Right cardiac atrium (tissue), 5 donors: ENCODE measurements at regions not wholly inside any gene's neighbourhood (a gene's known extent, or its start where the extent isn't known, plus 50 kb on each side); places are given as distances from the start of the nearest gene placed in this dataset.
A peak's percentile ranks its signal among the peaks of the same experiment; 100 is the strongest.

Source experiments
- ATAC-seq, 2 donors: fragments of 200-7000 bp; cut with Tn5 transposase; one replicate each; pipeline versions ENCODE4 v1.8.0 to v1.9.1; 2020; ENCODE audit warnings: moderate library complexity in 2 of 2, mild to moderate bottlenecking in 1 of 2
- DNase-seq, 3 donors: peaks; one replicate each; pipeline ENCODE4 v3.0.0-alpha.2; 2020
- H3K27ac ChIP-seq: one replicate; pipeline ENCODE4 v1.5.1; 2013; ENCODE audit warnings: mild to moderate bottlenecking, low read length, control low read depth, moderate library complexity
- H3K27me3 ChIP-seq: one replicate; pipeline ENCODE4 v1.6.1; 2013; ENCODE audit not compliant: control insufficient read depth, insufficient read depth
- H3K4me1 ChIP-seq: one replicate; pipeline ENCODE4 v1.6.1; 2013; ENCODE audit warnings: low read length; ENCODE audit not compliant: control insufficient read depth, insufficient read depth
- H3K4me3 ChIP-seq: one replicate; pipeline ENCODE4 v1.5.1; 2013; ENCODE audit warnings: low read length, control low read depth
- H3K9me3 ChIP-seq: one replicate; pipeline ENCODE4 v1.6.1; 2013; ENCODE audit warnings: low read length; ENCODE audit not compliant: control insufficient read depth
- WGBS: extraction: QIAGEN DNeasy Blood & Tissue Kit; methylation state at CpG from one replicate; pipeline ENCODE4 v1.1.7; 2013; 5-methylcytosine and 5-hydroxymethylcytosine counted together
- intact Hi-C, 4 donors: fragments of 100-400 bp; cut with DNase I; formaldehyde crosslinking; loops; one replicate each; pipeline versions ENCODE4 v1.11.0 to v1.14.0; 2022 to 2023
- donor health status: healthy with polysubstance abuse.
- donor health status: DM: no; HTN: yes; CAD: no.
- donor health status: DM: no; HTN: no; CAD: no.
- donor health status: DM: no; HTN: yes; CAD: no; lungs with severe emphysema.
- donor health status: DM: yes; HTN: yes; CAD: no.

- Histone ChIP-seq H3K9me3 (no peaks in the 10 kb centered on the region), H3K4me1 (no peaks in the 10 kb centered on the region), H3K27ac (no peak overlapping the region), H3K27me3 (no peaks in the 10 kb centered on the region), H3K4me3 (no peak overlapping the region)
- intact Hi-C loops = no loop called here
- ATAC-seq = no peak
- no peak for DNase-seq
- 93% methylated on average over 6 of the region's 6 CpGs for WGBS
These were observed 95.5 kb upstream of the UBE3A start for GRCh38 chr15:25534293-25534692.

GRCh38 chr15:25532269-25533140, 93.7 kb upstream of the UBE3A start:
- ATAC-seq (peak; percentile 28 to 74), DNase-seq (no peak)
- intact Hi-C loops = no loop called here
- 56% methylated on average over 4 of the region's 4 CpGs for WGBS
- Histone ChIP-seq H3K4me3 (no peak overlapping the region), H3K27ac (no peak overlapping the region), H3K4me1 (no peaks in the 10 kb centered on the region), H3K27me3 (no peaks in the 10 kb centered on the region), H3K9me3 (no peaks in the 10 kb centered on the region)

- H3K27me3 ChIP-seq = no peaks in the 10 kb centered on the region
- H3K4me1 ChIP-seq = no peaks in the 10 kb centered on the region
- 96% methylated on average over 3 of the region's 3 CpGs for WGBS
- DNase-seq (no peak), ATAC-seq (no peak)
- no peak overlapping the region for H3K4me3 ChIP-seq
- no peak overlapping the region for H3K27ac ChIP-seq
- intact Hi-C loops = no loop called here
- H3K9me3 ChIP-seq = no peaks in the 10 kb centered on the region
These were observed 91.0 kb upstream of the UBE3A start for GRCh38 chr15:25529774-25530173.

GRCh38 chr15:25527118-25527517, 88.3 kb upstream of the UBE3A start:
- Histone ChIP-seq H3K4me1 (no peaks in the 10 kb centered on the region), H3K27ac (no peak overlapping the region), H3K9me3 (no peaks in the 10 kb centered on the region), H3K4me3 (no peak overlapping the region), H3K27me3 (no peaks in the 10 kb centered on the region)
- WGBS = 74% methylated on average over 3 of the region's 3 CpGs
- DNase-seq (no peak), ATAC-seq (no peak)
- intact Hi-C loops = no loop called here

GRCh38 chr15:25525741-25526140, 86.9 kb upstream of the UBE3A start:
- no peak overlapping the region for H3K4me3 ChIP-seq
- intact Hi-C loops = no loop called here
- ATAC-seq (no peak), DNase-seq (no peak)
- no peak overlapping the region for H3K27ac ChIP-seq
- WGBS = 71% methylated on average over 8 of the region's 8 CpGs
- no peaks in the 10 kb centered on the region for H3K27me3 ChIP-seq
- H3K4me1 ChIP-seq = no peaks in the 10 kb centered on the region
- H3K9me3 ChIP-seq = no peaks in the 10 kb centered on the region

GRCh38 chr15:25515633-25516032, 76.8 kb upstream of the UBE3A start:
- intact Hi-C loops = loop anchor here in 1 of 4 donors (10.0 kb wide), 1 partner anchor 179 kb away; no protein-coding TSS in a partner anchor
- Histone ChIP-seq H3K27ac (no peak overlapping the region), H3K27me3 (no peaks in the 10 kb centered on the region), H3K4me1 (no peaks in the 10 kb centered on the region), H3K4me3 (no peak overlapping the region), H3K9me3 (no peaks in the 10 kb centered on the region)
- DNase-seq = no peak
- WGBS = 88% methylated on average over 6 of the region's 6 CpGs
- no peak for ATAC-seq

GRCh38 chr15:25514522-25514921, 75.7 kb upstream of the UBE3A start:
- Histone ChIP-seq H3K27me3 (no peaks in the 10 kb centered on the region), H3K27ac (no peak overlapping the region), H3K9me3 (no peaks in the 10 kb centered on the region), H3K4me1 (no peaks in the 10 kb centered on the region), H3K4me3 (no peak overlapping the region)
- DNase-seq (no peak), ATAC-seq (no peak)
- 82% methylated on average over 9 of the region's 9 CpGs for WGBS
- intact Hi-C loops = loop anchor here in 1 of 4 donors (10.0 kb wide), 1 partner anchor 180 kb away; no protein-coding TSS in a partner anchor

- Histone ChIP-seq H3K4me3 (no peak overlapping the region), H3K27ac (no peak overlapping the region), H3K9me3 (no peaks in the 10 kb centered on the region), H3K4me1 (no peaks in the 10 kb centered on the region), H3K27me3 (no peaks in the 10 kb centered on the region)
- DNase-seq = no peak
- peak in 1 of 2 donors; percentile 51 for ATAC-seq
- 41% methylated on average over 3 of the region's 3 CpGs for WGBS
- intact Hi-C loops = loop anchor here in 1 of 4 donors (10.0 kb wide), 1 partner anchor 182 kb away; no protein-coding TSS in a partner anchor
These were observed 74.1 kb upstream of the UBE3A start for GRCh38 chr15:25512957-25513356.

- WGBS = 88% methylated on average over 4 of the region's 4 CpGs
- Histone ChIP-seq H3K4me1 (no peaks in the 10 kb centered on the region), H3K27ac (no peak overlapping the region), H3K4me3 (no peak overlapping the region), H3K9me3 (no peaks in the 10 kb centered on the region), H3K27me3 (no peaks in the 10 kb centered on the region)
- no peak for DNase-seq
- intact Hi-C loops = loop anchor here in 1 of 4 donors (10.0 kb wide), 1 partner anchor 185 kb away; no protein-coding TSS in a partner anchor
- ATAC-seq = no peak
These were observed 71.3 kb upstream of the UBE3A start for GRCh38 chr15:25510146-25510545.

GRCh38 chr15:25509703-25510102, 70.9 kb upstream of the UBE3A start:
- no peaks in the 10 kb centered on the region for H3K4me1 ChIP-seq
- H3K4me3 ChIP-seq = no peak overlapping the region
- ATAC-seq (no peak), DNase-seq (no peak)
- no peaks in the 10 kb centered on the region for H3K9me3 ChIP-seq
- WGBS = 75% methylated on average over 4 of the region's 4 CpGs
- H3K27me3 ChIP-seq = no peaks in the 10 kb centered on the region
- intact Hi-C loops = loop anchor here (5.0 to 10.0 kb wide), 8 partner anchors 183 to 1358 kb away; partner anchors contain the start of gene GABRA5 (in 2 of the 4)
- no peak overlapping the region for H3K27ac ChIP-seq

GRCh38 chr15:25508369-25509002, 69.7 kb upstream of the UBE3A start:
- H3K27ac ChIP-seq = no peak overlapping the region
- peak in 1 of 2 donors; percentile 37 for ATAC-seq
- no peak for DNase-seq

More at GRCh38 chr15:25508369-25509002, 69.7 kb upstream of the UBE3A start:
- Histone ChIP-seq H3K4me3 (no peak overlapping the region), H3K27me3 (no peaks in the 10 kb centered on the region), H3K4me1 (no peaks in the 10 kb centered on the region), H3K9me3 (no peaks in the 10 kb centered on the region)
- intact Hi-C loops = loop anchor here (5.0 to 10.0 kb wide), 7 partner anchors 184 to 1359 kb away; partner anchors contain the start of gene GABRA5 (in 2 of the 4)
- 46% methylated on average over 3 of the region's 3 CpGs for WGBS
